KMS-11 (cell line): ENCODE measurements at regions not wholly inside any gene's neighbourhood (a gene's known extent, or its start where the extent isn't known, plus 50 kb on each side); places are given as distances from the start of the nearest gene placed in this dataset.

Source experiments
- H2AFZ ChIP-seq: fragments of 200-600 bp; sonication (generic); 2 replicates; pipeline ENCODE4 v1.6.1; 2016; ENCODE audit warnings: antibody characterized with exemption, mixed run types, low read depth
- H3K27ac ChIP-seq: fragments of 200-600 bp; sonication (generic); 2 replicates; pipeline ENCODE4 v1.6.1; 2016; ENCODE audit warnings: mild to moderate bottlenecking, mixed run types
- H3K27me3 ChIP-seq: fragments of 200-600 bp; sonication (generic); 2 replicates; pipeline ENCODE4 v1.6.1; 2017; ENCODE audit warnings: mild to moderate bottlenecking, low read depth, mixed run types, moderate library complexity; ENCODE audit not compliant: insufficient read depth
- H3K36me3 ChIP-seq: fragments of 200-600 bp; sonication (generic); 2 replicates; pipeline ENCODE4 v1.6.1; 2017; ENCODE audit warnings: mild to moderate bottlenecking, mixed run types; ENCODE audit not compliant: insufficient read depth
- H3K4me1 ChIP-seq: fragments of 200-600 bp; sonication (generic); 2 replicates; pipeline ENCODE4 v1.6.1; 2016; ENCODE audit warnings: mild to moderate bottlenecking, low read depth, mixed run types; ENCODE audit not compliant: poor library complexity, severe bottlenecking
- H3K4me2 ChIP-seq: fragments of 200-600 bp; sonication (generic); 2 replicates; pipeline ENCODE4 v1.7.0; 2016; ENCODE audit warnings: mild to moderate bottlenecking, mixed run types
- H3K4me3 ChIP-seq: fragments of 200-600 bp; sonication (generic); IDR thresholded peaks from 2 replicates; pipeline ENCODE4 v1.6.1; 2017; ENCODE audit warnings: low read depth, low read length, mixed read lengths; ENCODE audit not compliant: insufficient read depth
- H3K79me2 ChIP-seq: fragments of 200-600 bp; sonication (generic); 2 replicates; pipeline ENCODE4 v1.6.1; 2016; ENCODE audit warnings: low read depth, mixed run types; ENCODE audit not compliant: insufficient read depth
- H3K9ac ChIP-seq: fragments of 200-600 bp; sonication (generic); 2 replicates; pipeline ENCODE4 v1.6.1; 2016; ENCODE audit warnings: mild to moderate bottlenecking, mixed run types
- H4K20me1 ChIP-seq: fragments of 200-600 bp; sonication (generic); 2 replicates; pipeline ENCODE4 v1.6.1; 2016; ENCODE audit warnings: mild to moderate bottlenecking, mixed run types; ENCODE audit not compliant: insufficient read depth
- CTCF ChIP-seq: fragments of 200-600 bp; sonication (generic); conservative IDR thresholded peaks from 2 replicates; pipeline ENCODE4 v1.6.1; 2017; ENCODE audit warnings: low read depth, mild to moderate bottlenecking, antibody characterized with exemption, low read length, moderate library complexity, mixed read lengths

- no peak overlapping the region for H3K4me2 ChIP-seq
- no peak overlapping the region for H3K27ac ChIP-seq
- H3K4me3 ChIP-seq: no peak overlapping the region
Measured at GRCh38 chr1:99457381-99458165, 188.3 kb upstream of the PALMD start.

GRCh38 chr1:99461499-99461898 lies 184.4 kb upstream of the PALMD start:
- Histone ChIP-seq H3K79me2 (no peaks in the 10 kb centered on the region), H3K27me3 (no peaks in the 10 kb centered on the region), H3K4me3 (no peak overlapping the region), H3K4me1 (no peaks in the 10 kb centered on the region), H3K4me2 (no peak overlapping the region), H2AFZ (no peak overlapping the region), H4K20me1 (no peaks in the 10 kb centered on the region), H3K9ac (no peak overlapping the region), H3K36me3 (no peaks in the 10 kb centered on the region), H3K27ac (no peak overlapping the region)
- TF ChIP-seq CTCF: no peak

More at GRCh38 chr1:99457381-99458165, 188.3 kb upstream of the PALMD start:
- H2AFZ ChIP-seq: no peak overlapping the region
- no peaks in the 10 kb centered on the region for H4K20me1 ChIP-seq
- H3K9ac ChIP-seq: no peak overlapping the region
- TF ChIP-seq CTCF: no peak
- H3K79me2 ChIP-seq: no peaks in the 10 kb centered on the region
- H3K36me3 ChIP-seq: no peaks in the 10 kb centered on the region
- no peaks in the 10 kb centered on the region for H3K4me1 ChIP-seq
- no peaks in the 10 kb centered on the region for H3K27me3 ChIP-seq

- H3K36me3 ChIP-seq: no peaks in the 10 kb centered on the region
- TF ChIP-seq CTCF: no peak
- H3K27me3 ChIP-seq: no peaks in the 10 kb centered on the region
- H3K4me3 ChIP-seq: no peak overlapping the region
- H3K4me2 ChIP-seq: no peak overlapping the region
- H3K9ac ChIP-seq: no peak overlapping the region
- H4K20me1 ChIP-seq: no peaks in the 10 kb centered on the region
- H3K27ac ChIP-seq: no peak overlapping the region
- H2AFZ ChIP-seq: no peak overlapping the region
- no peaks in the 10 kb centered on the region for H3K4me1 ChIP-seq
- no peaks in the 10 kb centered on the region for H3K79me2 ChIP-seq
Measured at GRCh38 chr1:99464738-99465137, 181.2 kb upstream of the PALMD start.

GRCh38 chr1:99465176-99465900 lies 180.6 kb upstream of the PALMD start:
- no peaks in the 10 kb centered on the region for H3K79me2 ChIP-seq
- no peak overlapping the region for H3K4me2 ChIP-seq
- H3K27me3 ChIP-seq: no peaks in the 10 kb centered on the region
- no peak overlapping the region for H2AFZ ChIP-seq
- no peaks in the 10 kb centered on the region for H3K4me1 ChIP-seq
- no peak for TF ChIP-seq CTCF
- H3K27ac ChIP-seq: no peak overlapping the region
- no peaks in the 10 kb centered on the region for H4K20me1 ChIP-seq
- no peak overlapping the region for H3K9ac ChIP-seq
- no peaks in the 10 kb centered on the region for H3K36me3 ChIP-seq
- H3K4me3 ChIP-seq: no peak overlapping the region
